HEK293T (cell line): ENCODE measurements at regions not wholly inside any gene's neighbourhood (a gene's known extent, or its start where the extent isn't known, plus 50 kb on each side); places are given as distances from the start of the nearest gene placed in this dataset.
"Not testable (repeated sequence)": the region's sequence is repeated elsewhere in the genome, so short reads cannot be mapped to it uniquely, and the experiment has no call there.

ENCODE experiments used
- ARNT ChIP-seq: fragments of 450-650 bp; IDR thresholded peaks from 2 replicates; pipeline ENCODE4 v1.6.1; 2017; ENCODE audit warnings: mild to moderate bottlenecking
- BHLHE40 ChIP-seq: fragments of 450-650 bp; IDR thresholded peaks from 2 replicates; pipeline ENCODE4 v1.6.1; 2016; ENCODE audit warnings: mild to moderate bottlenecking, moderate library complexity, borderline replicate concordance
- CTBP1 ChIP-seq: fragments of 450-650 bp; IDR thresholded peaks from 2 replicates; pipeline ENCODE4 v1.6.1; 2016; ENCODE audit warnings: borderline replicate concordance
- ELF4 ChIP-seq: fragments of 450-650 bp; IDR thresholded peaks from 2 replicates; pipeline ENCODE4 v1.6.1; 2017; ENCODE audit warnings: antibody characterized with exemption
- FOXA1 ChIP-seq: fragments of 450-650 bp; IDR thresholded peaks from 2 replicates; pipeline ENCODE4 v1.6.1; 2016; ENCODE audit warnings: mild to moderate bottlenecking
- HDGF ChIP-seq: fragments of 450-650 bp; IDR thresholded peaks from 2 replicates; pipeline ENCODE4 v1.6.1; 2017; ENCODE audit warnings: antibody characterized with exemption, borderline replicate concordance
- SP1 ChIP-seq: fragments of 450-650 bp; IDR thresholded peaks from 2 replicates; pipeline ENCODE4 v1.6.1; 2017
- SUZ12 ChIP-seq: fragments of 450-650 bp; IDR thresholded peaks from 2 replicates; pipeline ENCODE4 v1.6.1; 2016; ENCODE audit warnings: mild to moderate bottlenecking
- TARDBP ChIP-seq: fragments of 450-650 bp; IDR thresholded peaks from 2 replicates; pipeline ENCODE4 v1.6.1; 2016
- ZNF384 ChIP-seq: fragments of 450-650 bp; IDR thresholded peaks from 2 replicates; pipeline ENCODE4 v1.6.1; 2016

GRCh38 chr20:58031350-58031749 lies 197.1 kb downstream of the ANKRD60 start:
- TF ChIP-seq ZNF384, TARDBP, BHLHE40, FOXA1, CTBP1, SP1, SUZ12, ARNT, HDGF, ELF4: not testable (repeated sequence)
